WTC11 (cell line): ENCODE measurements at regions not wholly inside any gene's neighbourhood (a gene's known extent, or its start where the extent isn't known, plus 50 kb on each side); places are given as distances from the start of the nearest gene placed in this dataset.

Source experiments
- ATAC-seq: fragments of 200-7000 bp; cut with Tn5 transposase; 2 replicates; pipeline ENCODE4 v1.10.0; 2021; ENCODE audit warnings: mild to moderate bottlenecking, moderate library complexity
- CTCF ChIA-PET: fragments of 300-600 bp; sonication (Branson Sonifier 250); formaldehyde crosslinking; loops from one replicate; lab custom pipeline; 2021; ENCODE audit warnings: antibody characterized with exemption; lab: Charles Lee
- POLR2A ChIA-PET: fragments of 350-600 bp; sonication (Branson Sonifier 250); formaldehyde crosslinking; loops from one replicate; lab custom pipeline; 2021; ENCODE audit warnings: antibody characterized with exemption; lab: Charles Lee
- DNase-seq: peaks from one replicate; pipeline ENCODE4 v3.0.0; 2021; ENCODE audit warnings: low spot score
- H3K27ac Mint-ChIP-seq: 2 replicates; pipeline ENCODE4 v1.8.0; 2021; ENCODE audit warnings: mixed read lengths
- H3K27me3 Mint-ChIP-seq: 2 replicates; pipeline ENCODE4 v1.8.0; 2021; ENCODE audit warnings: low read depth, mild to moderate bottlenecking, moderate library complexity, mixed read lengths
- H3K36me3 Mint-ChIP-seq: 2 replicates; pipeline ENCODE4 v1.8.0; 2021; ENCODE audit warnings: mixed read lengths
- H3K4me1 Mint-ChIP-seq: 2 replicates; pipeline ENCODE4 v1.8.0; 2022; ENCODE audit warnings: mixed read lengths
- H3K4me3 Mint-ChIP-seq: 2 replicates; pipeline ENCODE4 v1.8.0; 2021; ENCODE audit warnings: mild to moderate bottlenecking, moderate library complexity, mixed read lengths
- H3K9me3 Mint-ChIP-seq: 2 replicates; pipeline ENCODE4 v1.8.0; 2021; ENCODE audit warnings: mixed read lengths
- CBFB ChIP-seq: sonication (generic); formaldehyde crosslinking; IDR thresholded peaks from 2 replicates; pipeline ENCODE4 v1.8.1; 2022; ENCODE audit warnings: mild to moderate bottlenecking, low read depth, missing genetic modification reagents
- E2F1 ChIP-seq: sonication (generic); formaldehyde crosslinking; IDR thresholded peaks from 2 replicates; pipeline ENCODE4 v1.8.0; 2022; ENCODE audit warnings: mild to moderate bottlenecking, missing genetic modification reagents
- FOXJ3 ChIP-seq: sonication (generic); formaldehyde crosslinking; IDR thresholded peaks from 2 replicates; pipeline ENCODE4 v1.9.0; 2021; ENCODE audit warnings: missing genetic modification reagents, mild to moderate bottlenecking, borderline replicate concordance
- FOXP4 ChIP-seq: sonication (generic); formaldehyde crosslinking; IDR thresholded peaks from 2 replicates; pipeline ENCODE4 v1.8.0; 2022; ENCODE audit warnings: mild to moderate bottlenecking, missing genetic modification reagents
- IRF1 ChIP-seq: sonication (generic); formaldehyde crosslinking; IDR thresholded peaks from 2 replicates; pipeline ENCODE4 v1.8.0; 2023; ENCODE audit warnings: missing genetic modification reagents
- IRF2 ChIP-seq: sonication (generic); formaldehyde crosslinking; IDR thresholded peaks from 2 replicates; pipeline ENCODE4 v1.8.0; 2022; ENCODE audit warnings: low read depth, missing genetic modification reagents, borderline replicate concordance
- NFYB ChIP-seq: sonication (generic); formaldehyde crosslinking; conservative IDR thresholded peaks from 2 replicates; pipeline ENCODE4 v1.8.0; 2022; ENCODE audit warnings: low read depth, missing genetic modification reagents
- RELA ChIP-seq: sonication (generic); formaldehyde crosslinking; IDR thresholded peaks from 2 replicates; pipeline ENCODE4 v1.8.1; 2022; ENCODE audit warnings: missing genetic modification reagents, mild to moderate bottlenecking, borderline replicate concordance
- SMAD4 ChIP-seq: sonication (generic); formaldehyde crosslinking; IDR thresholded peaks from 2 replicates; pipeline ENCODE4 v1.8.0; 2022; ENCODE audit warnings: mild to moderate bottlenecking, missing genetic modification reagents
- TEAD1 ChIP-seq: sonication (generic); formaldehyde crosslinking; IDR thresholded peaks from 2 replicates; pipeline ENCODE4 v1.8.0; 2022; ENCODE audit warnings: mild to moderate bottlenecking, missing genetic modification reagents
- ZNF263 ChIP-seq: sonication (generic); formaldehyde crosslinking; IDR thresholded peaks from 2 replicates; pipeline ENCODE4 v1.8.1; 2022; ENCODE audit warnings: low read depth, mild to moderate bottlenecking, moderate library complexity, missing genetic modification reagents
- ZNF396 ChIP-seq: fragments of 250-450 bp; sonication (Bioruptor Pico); IDR thresholded peaks from 2 replicates; pipeline ENCODE4 v1.8.0; 2021; ENCODE audit warnings: mild to moderate bottlenecking, moderate library complexity, borderline replicate concordance
- ZNF423 ChIP-seq: fragments of 250-450 bp; sonication (Bioruptor Pico); IDR thresholded peaks from 2 replicates; pipeline ENCODE4 v2.1.2; 2022; ENCODE audit warnings: mild to moderate bottlenecking, moderate library complexity

- Mint-ChIP-seq H3K36me3 (no peaks in the 10 kb centered on the region), H3K27me3 (peaks cover 60% of the 10 kb centered on the region)
- DNase-seq: peak; percentile 5
Measured at GRCh38 chr17:45732926-45733505, 51.1 kb upstream of the CRHR1 start.

GRCh38 chr17:45733781-45734180, 50.3 kb upstream of the CRHR1 start:
- Mint-ChIP-seq H3K27ac (no peak overlapping the region), H3K36me3 (no peaks in the 10 kb centered on the region), H3K9me3 (peaks cover 32% of the 10 kb centered on the region), H3K4me3 (no peak overlapping the region), H3K4me1 (no peaks in the 10 kb centered on the region), H3K27me3 (peaks cover 61% of the 10 kb centered on the region)
- no peak for TF ChIP-seq ZNF396 (CRISPR knock-in tag)
- no peak for TF ChIP-seq CBFB
- TF ChIP-seq IRF2 (CRISPR knock-in tag): no peak
- POLR2A ChIA-PET: no interaction called here
- ATAC-seq (no peak), DNase-seq (peak; percentile 1)
- CTCF ChIA-PET: interaction anchor here (1.0 to 1.8 kb wide), 4 partner anchors 12 to 98 kb away, joined by 3 to 6 read pairs (median 3); no protein-coding TSS in a partner anchor

More at GRCh38 chr17:45732926-45733505, 51.1 kb upstream of the CRHR1 start:
- H3K9me3 Mint-ChIP-seq: peaks cover 32% of the 10 kb centered on the region
- CTCF ChIA-PET: interaction anchor here (1.0 to 1.8 kb wide), 5 partner anchors 11 to 99 kb away, joined by 3 to 6 read pairs (median 3); no protein-coding TSS in a partner anchor
- H3K4me1 Mint-ChIP-seq: no peaks in the 10 kb centered on the region
- POLR2A ChIA-PET: no interaction called here
- no peak overlapping the region for H3K27ac Mint-ChIP-seq
- TF ChIP-seq FOXJ3 (CRISPR knock-in tag) (no peak), TEAD1 (CRISPR knock-in tag) (no peak), RELA (CRISPR knock-in tag) (no peak), FOXP4 (no peak), NFYB (no peak), ZNF423 (CRISPR knock-in tag) (no peak), SMAD4 (CRISPR knock-in tag) (no peak), ZNF263 (CRISPR knock-in tag) (no peak), IRF2 (CRISPR knock-in tag) (no peak), E2F1 (CRISPR knock-in tag) (no peak), IRF1 (CRISPR knock-in tag) (no peak)
- no peak for ATAC-seq
- no peak overlapping the region for H3K4me3 Mint-ChIP-seq
